Activated CD4-positive, CD25-positive, alpha-beta regulatory T cell treated with anti-CD3 and anti-CD28 coated beads, Interleukin-2, amount 50 U/mL, for 24 hours (primary cell): ENCODE measurements at regions not wholly inside any gene's neighbourhood (a gene's known extent, or its start where the extent isn't known, plus 50 kb on each side); places are given as distances from the start of the nearest gene placed in this dataset.

Experiments
- ATAC-seq, 2 donors: fragments of 150-1000 bp; cut with Tn5 transposase; one replicate each; pipeline ENCODE4 v1.10.0; 2021; ENCODE audit warnings: mild to moderate bottlenecking in 1 of 2, moderate library complexity in 1 of 2

- no peak for ATAC-seq
Observed at GRCh38 chr2:173740639-173741038, 224.5 kb downstream of the SP3 start.

- no peak for ATAC-seq
Observed at GRCh38 chr2:173741759-173742158, 223.4 kb downstream of the SP3 start.

- ATAC-seq = no peak
Observed at GRCh38 chr2:173747035-173747434, 218.1 kb downstream of the SP3 start.

GRCh38 chr2:173749315-173749714 is 215.9 kb downstream of the SP3 start:
- no peak for ATAC-seq

- ATAC-seq = no peak
Observed at GRCh38 chr2:173750353-173750801, 214.8 kb downstream of the SP3 start.

GRCh38 chr2:173750831-173751230 is 214.3 kb downstream of the SP3 start:
- ATAC-seq = no peak

GRCh38 chr2:173751245-173751975 is 213.8 kb downstream of the SP3 start:
- no peak for ATAC-seq

GRCh38 chr2:173752152-173752551 is 213.0 kb downstream of the SP3 start:
- ATAC-seq = no peak

- no peak for ATAC-seq
Observed at GRCh38 chr2:173753441-173753840, 211.7 kb downstream of the SP3 start.

- no peak for ATAC-seq
Observed at GRCh38 chr2:173754165-173754564, 211.0 kb downstream of the SP3 start.

GRCh38 chr2:173754837-173755236 is 210.3 kb downstream of the SP3 start:
- ATAC-seq = no peak

GRCh38 chr2:173755798-173756197 is 209.4 kb downstream of the SP3 start:
- ATAC-seq = no peak

GRCh38 chr2:173759959-173760358 is 205.2 kb downstream of the SP3 start:
- no peak for ATAC-seq

GRCh38 chr2:173760553-173760952 is 204.6 kb downstream of the SP3 start:
- ATAC-seq = no peak

- ATAC-seq = no peak
Observed at GRCh38 chr2:173761603-173762119, 203.5 kb downstream of the SP3 start.

- ATAC-seq = no peak
Observed at GRCh38 chr2:173762221-173762620, 203.0 kb downstream of the SP3 start.

GRCh38 chr2:173762864-173763263 is 202.3 kb downstream of the SP3 start:
- no peak for ATAC-seq

GRCh38 chr2:173763641-173764040 is 201.5 kb downstream of the SP3 start:
- no peak for ATAC-seq

GRCh38 chr2:173764094-173764493 is 201.1 kb downstream of the SP3 start:
- ATAC-seq = no peak

GRCh38 chr2:173766537-173767289 is 198.5 kb downstream of the SP3 start:
- ATAC-seq = no peak

GRCh38 chr2:173770947-173771678 is 194.1 kb downstream of the SP3 start:
- no peak for ATAC-seq

GRCh38 chr2:173772205-173772604 is 193.0 kb downstream of the SP3 start:
- no peak for ATAC-seq

GRCh38 chr2:173773076-173773475 is 192.1 kb downstream of the SP3 start:
- ATAC-seq = no peak
